Adrenal gland (tissue), 9 donors: ENCODE measurements at regions not wholly inside any gene's neighbourhood (a gene's known extent, or its start where the extent isn't known, plus 50 kb on each side); places are given as distances from the start of the nearest gene placed in this dataset.
A peak's percentile ranks its signal among the peaks of the same experiment; 100 is the strongest.

Source experiments
- DNase-seq, 7 donors: peaks; one replicate each; pipeline ENCODE4 v3.0.0-alpha.2; 2019 to 2020
- H3K27ac ChIP-seq, 5 donors: fragments of 200-600 bp; sonication (generic) in 4 of 5; 1 replicate in 3 of 5; 2 replicates in 2 of 5; pipeline versions ENCODE4 v1.5.1 to v1.8.0; 2016 to 2020; ENCODE audit warnings: mild to moderate bottlenecking in 1 of 5
- H3K27me3 ChIP-seq: fragments of 200-600 bp; 2 replicates; pipeline ENCODE4 v1.8.0; 2021
- H3K36me3 ChIP-seq, 2 donors: fragments of 200-600 bp; replicated peaks in 1 of 2; 1 replicate in 1 of 2; 2 replicates in 1 of 2; pipeline versions ENCODE4 v1.5.1 to v1.8.0; 2018 to 2022
- H3K4me1 ChIP-seq, 2 donors: fragments of 200-600 bp; replicated peaks in 1 of 2; 1 replicate in 1 of 2; 2 replicates in 1 of 2; pipeline versions ENCODE4 v1.5.1 to v1.8.0; 2018 to 2021
- H3K4me3 ChIP-seq, 4 donors: fragments of 200-600 bp; sonication (generic) in 3 of 4; one replicate each; pipeline ENCODE4 v1.5.1; 2016 to 2018
- H3K9me3 ChIP-seq, 3 donors: fragments of 200-600 bp; sonication (generic) in 1 of 3; replicated peaks in 1 of 3; 1 replicate in 2 of 3; 2 replicates in 1 of 3; pipeline versions ENCODE4 v1.5.1 to v1.8.0; 2016 to 2021
- POLR2A ChIP-seq, 2 donors: fragments of 450-650 bp; IDR thresholded peaks; one replicate each; pipeline ENCODE4 v1.6.1; 2017; ENCODE audit warnings: antibody characterized with exemption in 2 of 2, mild to moderate bottlenecking in 2 of 2, moderate library complexity in 1 of 2
- WGBS, 4 donors: extraction: QIAGEN DNeasy Blood & Tissue Kit in 2 of 4; methylation state at CpG; one replicate each; pipeline versions ENCODE4 v1.1.5 to v1.1.7; 2013 to 2017; 5-methylcytosine and 5-hydroxymethylcytosine counted together
- intact Hi-C, 2 donors: fragments of 100-400 bp; cut with DNase I; formaldehyde crosslinking; loops; one replicate each; pipeline versions ENCODE4 v1.14.1 to v1.15.0; 2022 to 2023
- TF ChIP-seq, protein P1 (sequence below), 6 experiments: fragments of 450-650 bp in 4 of 6; fragments of 200-600 bp in 2 of 6; sonication (generic) in 1 of 6; IDR thresholded peaks; 1 replicate in 5 of 6; 2 replicates in 1 of 6; pipeline versions ENCODE4 v1.5.1 to v1.8.0; 2016 to 2021; ENCODE audit warnings: antibody characterized with exemption in 6 of 6, mild to moderate bottlenecking in 2 of 6, moderate library complexity in 1 of 6
- donor health status: healthy with polysubstance abuse.
- donor health status: Bipolar disorder and iron deficiency.
- donor health status: DM: yes; HTN: yes; CAD: no.
- donor health status: DM: no; HTN: no; CAD: no.
- donor health status: DM: no; HTN: no; CAD: no.

DNA sequence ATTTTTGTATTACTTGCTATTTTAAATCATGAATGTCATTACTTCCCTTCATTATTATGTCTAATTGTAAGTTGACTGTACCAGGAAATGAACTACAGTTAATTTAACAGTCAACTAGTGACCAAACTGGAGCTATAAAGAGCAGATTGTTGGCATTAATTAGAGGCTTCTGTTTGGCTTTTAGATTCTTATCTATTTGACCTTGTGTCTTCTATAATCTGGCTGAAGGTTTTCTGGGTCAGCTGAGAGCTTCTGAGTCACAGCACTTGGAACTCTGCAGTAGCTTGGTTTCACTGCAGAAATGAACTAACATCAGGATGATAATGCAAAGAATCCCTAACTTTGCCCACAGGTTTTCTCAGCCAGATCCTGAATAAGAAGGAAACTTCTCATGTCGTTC is 169.2 kb upstream of the LEF1 start:
- Histone ChIP-seq H3K4me1 (peaks cover 8 to 28% of the 10 kb centered on the region in 2 donors), H3K27ac (peak overlapping the region in 3 of 5 donors; percentile 51 to 73 (median 54)), H3K27me3 (no peaks in the 10 kb centered on the region), H3K36me3 (no peaks in the 10 kb centered on the region), H3K9me3 (no peaks in the 10 kb centered on the region), H3K4me3 (no peak overlapping the region)
- intact Hi-C loops = no loop called here
- TF ChIP-seq, protein P1, sequence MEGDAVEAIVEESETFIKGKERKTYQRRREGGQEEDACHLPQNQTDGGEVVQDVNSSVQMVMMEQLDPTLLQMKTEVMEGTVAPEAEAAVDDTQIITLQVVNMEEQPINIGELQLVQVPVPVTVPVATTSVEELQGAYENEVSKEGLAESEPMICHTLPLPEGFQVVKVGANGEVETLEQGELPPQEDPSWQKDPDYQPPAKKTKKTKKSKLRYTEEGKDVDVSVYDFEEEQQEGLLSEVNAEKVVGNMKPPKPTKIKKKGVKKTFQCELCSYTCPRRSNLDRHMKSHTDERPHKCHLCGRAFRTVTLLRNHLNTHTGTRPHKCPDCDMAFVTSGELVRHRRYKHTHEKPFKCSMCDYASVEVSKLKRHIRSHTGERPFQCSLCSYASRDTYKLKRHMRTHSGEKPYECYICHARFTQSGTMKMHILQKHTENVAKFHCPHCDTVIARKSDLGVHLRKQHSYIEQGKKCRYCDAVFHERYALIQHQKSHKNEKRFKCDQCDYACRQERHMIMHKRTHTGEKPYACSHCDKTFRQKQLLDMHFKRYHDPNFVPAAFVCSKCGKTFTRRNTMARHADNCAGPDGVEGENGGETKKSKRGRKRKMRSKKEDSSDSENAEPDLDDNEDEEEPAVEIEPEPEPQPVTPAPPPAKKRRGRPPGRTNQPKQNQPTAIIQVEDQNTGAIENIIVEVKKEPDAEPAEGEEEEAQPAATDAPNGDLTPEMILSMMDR (IDR thresholded peaks at IDR 0.05) = no peak
- TF ChIP-seq POLR2A (IDR thresholded peaks at IDR 0.05) = peak in 1 of 2 donors; percentile 22
- 19 to 50% (median 27%) methylated on average over 1 of the region's 1 CpG for WGBS, 4 donors
- peak in 6 of 7 donors; percentile 47 to 68 (median 64) for DNase-seq

DNA sequence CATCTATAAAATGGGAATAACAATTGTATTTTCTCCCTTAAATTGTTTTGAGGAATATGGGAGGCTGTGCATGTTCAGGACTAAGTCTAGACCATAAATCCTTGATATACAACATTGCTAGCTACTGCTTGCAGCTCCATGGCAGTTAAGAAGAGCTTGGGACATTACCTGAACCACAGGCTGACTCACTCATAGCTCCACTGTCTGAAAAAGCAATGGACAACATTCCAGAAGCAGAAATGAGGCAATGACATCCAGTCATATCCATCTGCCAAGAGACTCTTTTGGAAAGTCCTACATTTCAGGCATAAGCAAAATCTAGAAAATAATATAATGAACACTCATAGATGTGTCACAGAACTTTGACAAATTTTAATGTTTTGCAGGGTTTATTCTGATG is 167.3 kb upstream of the LEF1 start:
- Histone ChIP-seq H3K4me1 (peaks cover 8 to 28% of the 10 kb centered on the region in 2 donors), H3K9me3 (no peaks in the 10 kb centered on the region), H3K27me3 (no peaks in the 10 kb centered on the region), H3K27ac (no peak overlapping the region), H3K36me3 (no peaks in the 10 kb centered on the region), H3K4me3 (no peak overlapping the region)
- intact Hi-C loops = no loop called here
- DNase-seq = no peak
- no peak for TF ChIP-seq POLR2A (IDR thresholded peaks at IDR 0.05)
- TF ChIP-seq, protein P1 (IDR thresholded peaks at IDR 0.05) = no peak

DNA sequence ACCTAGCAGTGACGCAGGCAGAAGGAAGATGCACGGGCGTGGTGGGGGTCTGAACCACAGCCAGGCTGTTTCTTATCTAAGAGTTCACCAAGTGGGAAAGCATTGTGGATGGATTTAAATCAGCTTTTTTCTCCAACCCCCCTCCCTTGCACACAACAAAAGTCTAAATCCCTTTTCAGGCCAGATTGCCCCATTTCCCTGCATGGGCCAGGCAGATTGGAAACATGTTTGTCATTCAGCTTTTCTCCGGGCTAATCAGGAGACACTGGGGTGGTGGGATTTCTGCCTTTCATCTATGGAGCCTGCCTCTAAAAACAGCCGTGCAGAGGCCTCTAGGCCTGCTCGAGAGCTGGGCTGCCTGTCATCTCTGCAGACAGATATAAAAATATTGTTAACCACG is 166.3 kb upstream of the LEF1 start:
- Histone ChIP-seq H3K4me1 (peaks cover 8 to 28% of the 10 kb centered on the region in 2 donors), H3K27ac (no peak overlapping the region)
- intact Hi-C loops = no loop called here

DNA sequence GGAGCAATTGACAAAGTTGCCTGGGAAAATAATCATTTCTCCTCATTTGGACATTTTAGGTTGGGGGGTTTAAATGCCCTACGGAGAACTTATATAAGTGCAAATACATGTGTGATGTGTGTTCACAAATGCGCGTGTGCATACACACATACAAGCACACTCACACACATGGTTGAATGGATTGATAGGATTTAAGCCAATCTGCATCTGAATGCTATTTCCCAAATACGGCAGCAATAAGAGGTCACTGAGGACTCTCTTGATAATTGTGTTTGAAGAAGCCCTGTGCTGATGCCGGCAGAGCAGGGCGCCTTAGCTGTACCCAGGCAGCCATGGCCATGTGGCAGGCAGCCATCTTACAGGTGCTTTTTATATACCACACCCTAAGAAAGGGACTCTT is 165.3 kb upstream of the LEF1 start:
- peaks cover 8 to 26% of the 10 kb centered on the region in 2 donors for H3K4me1 ChIP-seq
- no peak overlapping the region for H3K4me3 ChIP-seq
- no peaks in the 10 kb centered on the region for H3K27me3 ChIP-seq
- 90 to 97% (median 94%) methylated on average over 6 of the region's 6 CpGs for WGBS, 4 donors
- TF ChIP-seq, protein P1 (IDR thresholded peaks at IDR 0.05) = no peak
- no peak for TF ChIP-seq POLR2A (IDR thresholded peaks at IDR 0.05)
- H3K9me3 ChIP-seq = no peaks in the 10 kb centered on the region
- no peak for DNase-seq
- intact Hi-C loops = no loop called here
- H3K36me3 ChIP-seq = no peaks in the 10 kb centered on the region
- no peak overlapping the region for H3K27ac ChIP-seq

More for the DNA sequence above, 166.3 kb upstream of the LEF1 start:
- Histone ChIP-seq H3K4me3 (no peak overlapping the region), H3K9me3 (no peaks in the 10 kb centered on the region), H3K36me3 (no peaks in the 10 kb centered on the region), H3K27me3 (no peaks in the 10 kb centered on the region)
- 71 to 82% (median 78%) methylated on average over 7 of the region's 7 CpGs for WGBS, 4 donors
- TF ChIP-seq POLR2A (IDR thresholded peaks at IDR 0.05) = no peak
- TF ChIP-seq, protein P1 (IDR thresholded peaks at IDR 0.05) = no peak
- no peak for DNase-seq
